ENCODE measurements at regions not wholly inside any gene's neighbourhood (a gene's known extent, or its start where the extent isn't known, plus 50 kb on each side); places are given as distances from the start of the nearest gene placed in this dataset.

GRCh38 chr13:73794755-73795154 is 339.4 kb downstream of the KLF12 start:
- no peak for DNase-seq (ENCODE audit: low read depth)

DNA sequence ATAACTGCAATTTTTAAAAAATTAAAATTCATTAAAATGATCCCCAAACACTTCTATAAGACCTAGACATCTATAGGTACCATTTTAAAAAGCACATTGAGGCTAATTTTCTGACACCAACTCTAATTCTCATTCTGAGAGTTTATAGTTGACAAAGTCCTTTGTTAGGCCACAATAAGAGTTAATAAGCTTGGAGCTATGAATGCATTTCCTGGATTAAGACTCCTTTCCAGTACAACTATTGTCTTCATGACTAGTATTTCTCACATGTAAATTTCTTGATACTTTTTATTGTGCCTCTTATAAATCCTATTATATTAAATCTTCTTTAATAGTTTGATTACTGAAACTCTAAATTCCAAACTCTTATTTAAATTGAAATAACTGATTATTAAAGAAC is 340.8 kb downstream of the KLF12 start:
- no peak for DNase-seq (ENCODE audit: low read depth)

- DNase-seq (ENCODE audit: low read depth): no peak
These were observed 341.4 kb downstream of the KLF12 start for GRCh38 chr13:73792796-73793195.

GRCh38 chr13:73782450-73783449 is 351.5 kb downstream of the KLF12 start:
- DNase-seq (ENCODE audit: low read depth): no peak

- DNase-seq (ENCODE audit: low read depth): no peak
These were observed 352.8 kb downstream of the KLF12 start for GRCh38 chr13:73781384-73781783.

DNA sequence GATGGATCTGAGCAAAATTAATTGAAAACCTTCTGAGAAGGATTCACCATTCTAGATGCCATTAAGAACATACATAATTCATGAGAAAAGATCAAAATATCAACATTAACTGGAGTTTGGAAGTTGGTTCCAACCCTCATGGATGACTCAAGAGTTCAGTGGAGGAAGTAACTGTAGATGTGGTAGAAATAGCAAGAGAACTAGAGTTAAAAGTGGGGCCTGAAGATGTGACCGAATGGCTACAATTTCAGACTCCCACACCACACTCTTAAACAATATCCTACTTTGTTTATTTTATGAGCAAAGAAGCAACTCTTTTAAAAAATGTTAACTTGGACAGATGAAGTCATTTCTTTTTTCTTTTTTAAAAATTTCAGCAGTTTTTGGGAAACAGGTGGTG is 354.3 kb downstream of the KLF12 start:
- DNase-seq (ENCODE audit: low read depth): no peak

GRCh38 chr13:73778242-73778864 is 355.9 kb downstream of the KLF12 start:
- no peak for DNase-seq (ENCODE audit: low read depth)

DNA sequence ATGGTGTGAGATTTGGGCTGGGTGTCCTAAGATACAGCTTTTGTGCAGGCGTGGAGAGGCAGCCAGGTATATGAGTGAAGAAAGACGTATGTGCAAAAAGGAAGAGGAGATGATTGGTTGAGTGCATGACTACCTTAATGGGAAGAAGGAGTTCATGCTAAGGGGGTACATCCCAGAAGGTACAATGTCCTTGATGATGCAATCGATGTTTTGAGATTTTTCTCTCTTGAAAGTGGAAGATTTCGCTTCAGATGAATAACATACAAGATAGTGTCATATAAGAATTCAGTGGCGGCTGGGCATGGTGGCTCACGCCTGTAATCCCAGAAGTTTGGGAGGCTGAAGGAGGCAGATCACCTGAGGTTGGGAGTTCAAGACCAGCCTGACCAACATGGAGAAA is 357.1 kb downstream of the KLF12 start:
- no peak for DNase-seq (ENCODE audit: low read depth)

DNA sequence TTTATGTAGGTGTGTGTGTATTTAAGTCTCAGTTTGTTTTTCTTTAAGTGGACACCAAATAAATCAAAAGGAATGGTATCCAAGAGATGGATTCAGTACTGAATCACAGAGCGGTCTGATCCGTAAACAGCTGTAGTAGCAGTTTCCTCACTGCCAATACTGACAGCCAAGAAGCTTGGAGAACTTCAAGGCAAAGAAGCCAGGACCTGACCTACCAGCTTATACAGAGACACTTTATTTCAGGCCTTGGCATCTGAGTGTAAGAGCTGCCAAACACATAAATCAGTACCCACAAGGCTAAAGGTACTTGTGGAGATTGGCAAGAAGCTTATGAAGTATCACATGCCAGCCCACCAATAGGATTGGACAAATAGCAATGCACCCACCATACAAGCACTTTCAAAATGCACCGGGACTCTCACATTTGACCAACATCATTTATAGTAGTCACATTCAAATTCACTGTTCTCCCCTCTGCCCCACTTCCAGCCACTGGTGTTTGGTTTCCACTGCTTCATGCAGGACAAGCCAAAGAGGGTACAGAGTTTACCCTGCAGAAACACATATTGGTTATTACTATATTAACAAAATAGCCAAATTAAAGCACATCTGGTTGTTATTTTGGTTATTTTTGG is 357.9 kb downstream of the KLF12 start:
- no peak for DNase-seq (ENCODE audit: low read depth)

GRCh38 chr13:73773168-73773549 is 361.0 kb downstream of the KLF12 start:
- no peak for DNase-seq (ENCODE audit: low read depth)

DNA sequence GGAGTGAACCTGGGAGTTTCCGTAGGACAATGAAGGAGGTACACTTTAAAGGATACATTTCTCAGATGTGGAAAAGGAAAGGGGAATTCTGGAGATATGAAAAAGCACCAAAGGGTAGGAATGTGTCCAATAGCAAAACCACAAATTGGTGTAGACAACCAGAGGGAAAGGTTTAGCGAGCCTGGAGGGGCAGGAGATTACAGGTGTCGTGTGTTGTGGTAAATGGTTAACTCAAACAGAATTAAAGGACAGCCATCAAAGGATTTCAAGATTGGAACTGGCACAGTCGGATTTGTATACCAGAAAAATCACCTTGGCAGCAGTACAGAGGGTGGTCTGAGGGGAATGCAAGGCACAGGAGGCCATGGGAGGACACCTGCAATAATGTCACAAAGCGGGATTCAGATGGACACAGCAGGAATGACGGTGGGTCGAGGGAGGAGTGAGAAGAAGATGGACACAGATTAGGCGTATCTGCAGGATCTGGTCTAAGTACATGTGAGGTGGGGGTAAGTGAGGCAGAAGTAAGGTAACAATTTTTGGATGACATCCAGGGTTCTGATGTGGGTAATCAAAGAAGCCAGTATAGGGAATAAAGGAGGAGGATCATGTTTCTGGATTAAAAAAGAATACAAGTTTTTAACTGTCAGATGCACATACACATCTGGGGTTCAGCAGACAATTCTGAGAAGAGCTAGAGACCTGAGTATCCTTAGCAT is 361.6 kb downstream of the KLF12 start:
- DNase-seq (ENCODE audit: low read depth): no peak

- DNase-seq (ENCODE audit: low read depth): no peak
These were observed 366.4 kb downstream of the KLF12 start for GRCh38 chr13:73767747-73768315.

GRCh38 chr13:73767191-73767741 is 366.9 kb downstream of the KLF12 start:
- no peak for DNase-seq (ENCODE audit: low read depth)

DNA sequence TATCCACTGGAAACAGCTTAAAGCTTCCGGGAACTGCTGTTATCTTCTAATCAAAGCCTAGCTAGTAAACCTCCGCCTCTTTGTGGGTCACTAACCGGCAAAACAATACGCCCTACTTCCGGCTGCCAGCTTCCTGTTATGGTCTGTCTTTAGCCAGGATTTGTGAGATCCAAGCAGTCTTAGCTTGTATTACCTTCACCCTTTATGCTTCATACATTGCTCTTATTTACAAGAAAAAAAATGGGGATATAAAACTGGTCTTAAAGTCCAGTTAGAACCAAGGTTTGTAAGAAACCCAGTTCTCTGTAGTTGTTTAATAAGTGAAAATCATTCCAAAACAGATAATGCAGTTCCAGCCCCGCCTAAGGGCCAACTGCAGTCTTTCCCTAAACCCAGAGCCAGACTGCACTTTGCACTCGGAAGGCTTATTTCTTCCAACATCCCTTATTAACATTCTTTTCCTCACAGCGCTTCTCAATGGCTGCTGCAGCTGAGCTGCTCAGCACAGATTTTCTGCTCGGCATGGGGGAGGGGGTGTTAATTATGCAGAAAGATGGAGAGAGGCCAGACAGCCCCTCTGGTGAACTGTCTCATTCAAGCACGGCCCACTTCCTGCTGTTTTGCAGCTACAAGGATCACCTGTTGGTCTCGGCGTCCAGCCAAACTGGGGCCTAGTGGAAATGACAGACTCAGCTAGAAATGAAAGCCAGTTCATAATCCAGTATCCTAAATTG is 368.4 kb downstream of the KLF12 start:
- DNase-seq (ENCODE audit: low read depth): peak; percentile 34

GRCh38 chr13:73759434-73759833 is 374.8 kb downstream of the KLF12 start:
- DNase-seq (ENCODE audit: low read depth): no peak

- no peak for DNase-seq (ENCODE audit: low read depth)
These were observed 376.5 kb downstream of the KLF12 start for GRCh38 chr13:73757481-73758233.

- no peak for DNase-seq (ENCODE audit: low read depth)
These were observed 379.4 kb downstream of the KLF12 start for GRCh38 chr13:73754727-73755292.

- no peak for DNase-seq (ENCODE audit: low read depth)
These were observed 380.0 kb downstream of the KLF12 start for GRCh38 chr13:73754241-73754640.

DNA sequence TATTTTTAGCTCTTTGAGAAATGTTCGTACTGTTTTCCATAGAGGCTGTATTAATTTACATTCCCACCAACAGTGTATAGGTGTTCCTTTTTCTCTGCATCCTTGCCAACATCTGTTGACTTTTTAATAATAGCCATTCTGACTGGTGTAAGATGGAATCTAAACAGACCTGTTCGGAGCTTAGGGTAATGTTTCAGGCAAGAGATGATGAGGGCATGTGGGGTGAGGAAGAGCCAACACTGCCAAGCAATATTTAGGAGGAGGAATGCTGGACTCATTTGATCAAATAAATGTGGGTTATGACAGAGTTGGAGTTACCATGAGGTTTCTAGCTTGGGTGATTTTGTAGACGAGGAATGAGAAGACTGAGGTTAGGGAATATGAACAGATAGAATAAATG is 382.9 kb downstream of the KLF12 start:
- no peak for DNase-seq (ENCODE audit: low read depth)

DNA sequence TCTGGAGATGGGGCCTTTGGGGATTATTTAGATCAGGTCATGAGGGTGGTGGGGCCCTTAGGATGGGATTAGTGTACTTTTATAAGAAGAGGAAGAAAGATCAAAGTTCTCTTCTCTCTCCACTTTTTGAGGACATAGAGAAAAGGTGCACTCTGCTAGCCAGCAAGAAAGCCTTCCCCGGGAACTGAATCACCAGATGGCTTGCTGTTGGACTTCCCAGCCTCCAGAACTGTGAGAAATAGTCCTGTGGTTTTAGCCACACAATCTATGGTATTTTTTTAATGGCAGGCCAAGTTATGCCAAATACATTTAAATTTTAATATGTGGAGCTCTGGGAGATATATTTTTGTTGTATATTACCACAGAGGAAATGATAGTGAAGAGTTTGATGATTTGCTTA is 385.8 kb downstream of the KLF12 start:
- no peak for DNase-seq (ENCODE audit: low read depth)
